NCI-H2081 treated with DMSO at 0.1 percent for 48 hours (cell line): ENCODE measurements at regions not wholly inside any gene's neighbourhood (a gene's known extent, or its start where the extent isn't known, plus 50 kb on each side); places are given as distances from the start of the nearest gene placed in this dataset.
"Not testable (repeated sequence)": the region's sequence is repeated elsewhere in the genome, so short reads cannot be mapped to it uniquely, and the experiment has no call there.

Source experiments
- DNase-seq: peaks from one replicate; lab custom pipeline; 2025; lab: John Stamatoyannopoulos, UW

GRCh38 chr4:187671521-187671920 lies 324.1 kb upstream of the ZFP42 start:
- not testable (repeated sequence) for DNase-seq

DNA sequence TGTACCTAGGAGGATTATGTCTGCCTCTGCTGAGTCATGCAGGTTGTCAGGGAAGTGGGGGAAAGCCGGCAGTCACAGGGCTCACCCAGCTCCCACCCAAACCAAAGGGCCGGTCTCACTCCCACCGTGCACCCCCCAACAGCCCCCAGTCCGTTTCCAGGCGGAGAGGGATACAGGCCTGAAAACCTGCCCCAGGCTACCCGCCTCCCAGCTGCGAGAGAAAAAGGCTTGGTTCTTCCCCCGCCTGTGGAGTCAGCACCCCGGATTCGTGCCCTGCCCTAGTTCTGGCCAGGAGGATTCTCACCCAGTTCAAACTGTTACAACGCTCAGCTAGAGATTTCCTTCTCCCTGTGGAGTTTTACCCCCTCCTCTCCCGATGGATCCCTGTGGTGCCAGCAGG lies 323.6 kb upstream of the ZFP42 start:
- not testable (repeated sequence) for DNase-seq

GRCh38 chr4:187672526-187672925 lies 323.0 kb upstream of the ZFP42 start:
- DNase-seq, result not testable (repeated sequence)

GRCh38 chr4:187679450-187679849 lies 316.1 kb upstream of the ZFP42 start:
- no peak for DNase-seq

- DNase-seq, result no peak
Observed at GRCh38 chr4:187685247-187685646, 310.3 kb upstream of the ZFP42 start.

DNA sequence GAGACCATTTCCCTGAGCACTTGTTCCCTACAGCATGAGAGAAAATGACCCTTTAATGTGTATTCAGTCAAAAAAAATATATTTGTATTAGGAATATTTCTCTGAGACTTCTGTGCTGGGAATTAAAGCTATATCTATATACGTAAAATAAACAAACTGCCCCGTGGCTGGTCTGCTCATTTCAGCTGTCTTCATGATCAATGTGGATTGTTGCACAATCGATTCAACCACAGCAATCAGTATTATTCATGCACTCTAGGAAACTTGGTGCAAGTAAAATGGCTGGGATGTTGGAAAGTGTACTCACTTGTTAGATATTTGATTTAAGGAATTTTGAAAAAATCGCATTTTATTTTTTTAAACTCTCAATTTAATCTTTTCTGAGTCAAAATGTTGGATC lies 307.9 kb upstream of the ZFP42 start:
- no peak for DNase-seq

DNA sequence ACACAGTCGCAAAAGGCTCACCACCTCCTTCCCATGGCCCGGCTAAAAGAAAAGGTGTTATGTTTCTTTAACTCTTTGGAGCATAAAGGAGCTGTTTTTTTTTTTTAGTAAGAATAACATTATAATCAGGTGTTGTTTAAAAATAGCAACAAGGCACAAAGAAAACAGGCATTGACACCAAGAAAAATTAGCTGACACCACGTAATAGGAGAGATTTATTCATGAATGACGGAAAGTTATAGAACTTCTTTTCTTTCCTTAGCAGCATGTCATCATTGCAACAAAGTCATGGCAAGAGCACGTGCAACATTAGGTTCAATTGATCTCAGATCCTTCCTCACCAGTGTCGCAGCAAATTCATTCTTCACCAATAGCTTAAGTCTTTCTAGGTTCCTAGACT lies 302.9 kb upstream of the ZFP42 start:
- no peak for DNase-seq

DNA sequence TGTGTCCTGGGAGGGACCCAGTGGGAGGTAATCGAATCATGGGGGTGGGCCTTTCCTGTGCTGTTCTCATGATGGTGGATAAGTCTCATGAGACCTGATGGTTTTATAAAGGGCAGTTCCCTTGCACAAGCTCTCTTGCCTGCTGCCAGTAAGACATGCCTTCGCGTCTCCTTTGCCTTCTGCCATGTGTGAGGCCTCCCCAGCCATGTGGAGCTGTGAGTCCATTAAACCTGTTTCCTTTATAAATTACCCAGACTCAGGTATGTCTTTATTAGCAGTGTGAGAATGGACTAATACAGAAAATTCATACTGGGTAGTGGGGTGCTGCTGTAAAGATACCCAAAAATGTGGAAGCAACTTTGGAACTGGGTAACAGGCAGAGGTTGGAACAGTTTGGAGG lies 300.0 kb upstream of the ZFP42 start:
- not testable (repeated sequence) for DNase-seq

- no peak for DNase-seq
Observed at GRCh38 chr4:187711586-187711985, 284.0 kb upstream of the ZFP42 start.

DNA sequence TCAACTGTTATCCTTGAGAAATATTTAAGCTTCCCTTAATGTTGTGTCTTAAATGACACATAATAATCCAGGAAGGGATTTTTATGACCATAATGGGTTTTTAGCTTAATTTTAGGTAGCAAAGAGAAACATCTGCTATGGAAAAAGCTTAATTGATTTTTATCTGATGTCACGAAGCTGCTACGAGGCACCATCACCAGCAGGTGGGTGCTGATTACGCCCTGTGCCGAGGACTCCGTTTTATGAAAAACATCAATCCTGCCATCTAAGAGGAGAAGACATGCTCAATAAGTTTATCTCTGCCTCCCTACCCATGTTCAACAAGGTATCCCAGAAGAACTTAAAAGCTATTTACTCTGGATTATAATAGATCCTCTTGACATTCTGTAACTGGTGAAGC lies 280.6 kb upstream of the ZFP42 start:
- DNase-seq, result no peak

DNA sequence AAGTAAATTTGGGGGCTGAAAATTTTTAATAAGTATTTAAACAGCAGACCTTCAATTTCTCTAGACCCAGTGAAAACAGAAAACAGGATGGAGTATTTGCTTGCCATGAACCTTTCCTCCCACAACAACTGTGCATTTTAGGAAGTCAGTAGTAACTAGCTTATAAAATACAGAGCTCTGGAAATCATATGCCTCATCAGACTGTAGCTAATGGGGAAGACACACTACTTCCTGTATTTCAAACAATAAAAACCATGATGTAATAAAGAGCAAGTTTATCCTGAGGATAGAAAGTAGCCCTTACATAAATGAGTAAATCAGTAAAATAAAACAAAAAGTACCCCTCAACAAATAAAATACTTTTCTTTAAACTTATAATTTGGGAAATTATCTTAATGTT lies 280.1 kb upstream of the ZFP42 start:
- no peak for DNase-seq

DNA sequence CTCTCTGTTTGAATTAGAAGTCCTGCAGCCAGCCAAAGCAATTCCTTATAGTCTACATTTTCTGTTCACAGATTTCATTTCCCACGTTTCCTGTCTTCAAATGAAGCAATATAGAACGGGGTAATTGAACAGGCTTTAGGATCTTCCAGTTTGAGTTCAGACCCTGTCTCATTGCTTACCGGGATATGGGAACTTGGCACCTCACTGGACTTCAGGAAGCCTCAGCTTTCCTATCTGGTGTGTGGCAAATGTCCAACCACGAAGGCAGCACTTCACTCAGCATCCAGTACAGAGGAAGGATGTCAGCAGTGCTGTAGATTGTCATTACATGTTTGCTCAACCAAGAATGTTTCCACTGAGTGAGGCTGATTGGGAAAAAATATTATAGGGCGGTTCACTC lies 271.1 kb upstream of the ZFP42 start:
- no peak for DNase-seq

DNA sequence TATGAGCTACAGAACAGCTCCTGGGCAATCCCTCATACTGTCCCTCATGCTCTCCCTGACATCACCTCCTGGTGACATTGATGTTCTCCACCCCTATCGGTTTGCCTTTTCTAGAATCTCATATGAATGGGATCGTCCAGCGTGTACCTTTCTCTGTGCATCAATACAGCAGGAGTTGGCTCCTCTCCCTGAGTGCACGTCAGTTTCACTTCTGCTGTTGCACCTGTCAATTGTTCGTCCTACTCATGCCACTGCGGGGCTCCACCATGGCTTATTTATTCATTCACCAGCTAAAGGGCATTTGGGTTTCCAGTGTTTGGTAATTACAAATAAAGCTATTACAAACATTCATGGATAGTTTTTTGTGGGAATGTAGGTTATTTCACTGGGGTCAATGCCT lies 269.1 kb upstream of the ZFP42 start:
- DNase-seq, result no peak

GRCh38 chr4:187732524-187732923 lies 263.0 kb upstream of the ZFP42 start:
- no peak for DNase-seq

DNA sequence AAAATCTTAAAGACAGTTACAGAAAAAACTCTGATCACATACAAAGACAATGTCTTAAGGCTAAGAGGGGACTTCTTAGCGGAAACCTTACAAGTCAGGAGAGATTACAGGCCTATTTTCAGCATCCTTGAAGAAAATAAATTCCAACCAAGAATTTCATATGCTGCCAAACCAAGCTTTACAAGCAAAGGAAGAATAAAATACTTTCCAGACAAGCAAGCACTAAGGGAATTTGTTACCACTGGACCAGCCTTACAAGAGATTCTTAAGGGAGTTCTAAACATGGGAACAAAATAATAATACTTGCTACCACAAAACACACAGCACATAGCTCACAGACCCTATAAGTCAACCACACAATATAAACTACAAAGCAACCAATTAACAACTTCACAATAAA lies 255.8 kb upstream of the ZFP42 start:
- no peak for DNase-seq

DNA sequence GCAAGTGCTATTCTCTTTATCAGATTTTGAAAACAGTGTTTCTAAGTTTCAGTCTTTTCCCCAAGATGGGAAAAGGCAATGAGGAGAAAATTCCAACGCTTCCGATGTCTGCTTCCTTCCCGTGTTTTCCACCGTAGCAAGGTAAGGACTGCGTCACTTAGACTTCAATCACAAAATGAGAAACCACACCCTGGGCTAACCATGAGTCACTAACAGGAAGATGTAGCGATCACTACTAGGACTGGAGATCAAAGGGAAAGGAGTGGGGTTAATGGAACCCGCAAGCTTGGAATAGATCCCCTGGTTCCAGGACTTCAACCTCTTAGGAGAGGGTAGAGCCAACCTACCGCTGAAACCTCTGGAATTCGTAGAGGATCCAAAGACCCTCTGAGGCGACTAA lies 250.7 kb upstream of the ZFP42 start:
- no peak for DNase-seq

DNA sequence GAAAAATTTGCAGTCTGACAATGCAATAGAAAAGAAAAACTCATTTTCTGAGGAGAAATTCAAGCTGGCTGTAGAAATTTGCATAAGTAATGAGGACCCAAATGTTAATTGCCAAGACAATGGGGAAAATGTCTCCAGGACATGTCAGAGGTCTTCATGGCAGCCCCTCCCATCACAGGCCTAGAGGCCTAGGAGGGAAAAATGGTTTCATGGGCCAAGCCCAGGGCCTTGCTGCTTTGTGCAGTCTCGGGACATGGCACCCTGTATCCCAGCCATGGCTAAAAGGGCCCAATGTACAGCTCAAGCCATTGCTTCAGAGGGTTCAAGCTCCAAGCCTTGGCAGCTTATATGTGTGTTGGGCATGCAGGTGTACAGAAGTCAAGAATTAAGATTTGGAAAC lies 244.9 kb upstream of the ZFP42 start:
- DNase-seq, result not testable (repeated sequence)

GRCh38 chr4:187767158-187767557 lies 228.4 kb upstream of the ZFP42 start:
- DNase-seq, result no peak

- DNase-seq, result no peak
Observed at GRCh38 chr4:187767687-187768086, 227.9 kb upstream of the ZFP42 start.

DNA sequence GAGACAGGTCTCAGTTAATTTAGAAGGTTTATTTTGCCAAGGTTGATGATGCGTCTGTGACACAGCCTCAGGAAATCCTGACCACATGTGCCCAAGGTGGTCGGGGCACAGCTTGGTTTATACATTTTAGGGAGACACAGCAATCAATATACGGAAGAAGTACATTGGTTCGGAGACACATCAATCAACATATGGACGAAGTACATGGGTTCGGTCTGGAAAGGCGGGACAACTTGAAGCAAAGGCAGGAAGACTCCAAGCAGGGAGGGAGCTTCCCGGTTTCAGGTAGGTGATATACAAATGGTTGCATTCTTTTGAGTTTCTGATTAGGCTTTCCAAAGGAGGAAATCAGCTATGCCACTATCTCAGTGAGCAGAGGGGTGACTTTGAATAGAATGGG lies 225.2 kb upstream of the ZFP42 start:
- DNase-seq, result no peak

GRCh38 chr4:187777954-187778353 lies 217.6 kb upstream of the ZFP42 start:
- no peak for DNase-seq

DNA sequence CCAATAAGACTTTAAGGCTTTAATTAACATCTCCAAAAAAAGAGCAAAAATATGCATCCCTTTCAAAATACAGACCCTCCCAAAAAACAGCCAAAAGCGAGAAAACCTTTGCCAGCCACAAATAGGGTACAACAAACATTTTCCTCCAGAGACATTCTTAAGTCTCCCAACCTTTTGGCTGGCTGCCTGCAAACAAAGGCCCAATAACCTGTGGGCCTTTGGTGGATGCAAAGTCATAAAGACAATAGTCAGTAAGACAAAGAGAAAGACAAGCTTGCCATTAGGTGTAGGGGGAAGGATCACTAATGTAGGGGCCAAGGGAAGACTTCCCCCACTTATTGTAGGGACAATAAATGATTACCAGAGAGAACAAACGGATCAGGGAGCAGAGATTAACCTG lies 215.5 kb upstream of the ZFP42 start:
- no peak for DNase-seq

GRCh38 chr4:187782286-187782824 lies 213.2 kb upstream of the ZFP42 start:
- DNase-seq, result no peak

GRCh38 chr4:187786190-187786589 lies 209.4 kb upstream of the ZFP42 start:
- DNase-seq, result no peak

- no peak for DNase-seq
Observed at GRCh38 chr4:187789078-187789477, 206.5 kb upstream of the ZFP42 start.
